Esophagus squamous epithelium (tissue), 5 donors: ENCODE measurements at regions not wholly inside any gene's neighbourhood (a gene's known extent, or its start where the extent isn't known, plus 50 kb on each side); places are given as distances from the start of the nearest gene placed in this dataset.

Experiments
- DNase-seq: peaks from one replicate; lab custom pipeline; 2025; lab: John Stamatoyannopoulos, UW
- H3K27ac ChIP-seq, 4 donors: fragments of 200-600 bp; sonication (generic); one replicate each; pipeline ENCODE4 v1.5.1; 2016 to 2019; ENCODE audit warnings: mild to moderate bottlenecking in 1 of 4
- H3K27me3 ChIP-seq, 4 donors: fragments of 200-600 bp; sonication (generic); 1 replicate in 3 of 4; 2 replicates in 1 of 4; pipeline versions ENCODE4 v1.5.1 to v1.6.0; 2017 to 2021; ENCODE audit warnings: antibody characterized with exemption in 1 of 4
- H3K36me3 ChIP-seq, 3 donors: fragments of 200-600 bp; sonication (generic); one replicate each; pipeline ENCODE4 v1.5.1; 2016 to 2019
- H3K4me1 ChIP-seq, 3 donors: fragments of 200-600 bp; sonication (generic); one replicate each; pipeline ENCODE4 v1.5.1; 2017 to 2019
- H3K4me3 ChIP-seq, 4 donors: fragments of 200-600 bp; sonication (generic); 1 replicate in 3 of 4; 2 replicates in 1 of 4; pipeline ENCODE4 v1.5.1; 2016 to 2019; ENCODE audit warnings: mild to moderate bottlenecking in 2 of 4, moderate library complexity in 1 of 4
- H3K9me3 ChIP-seq, 3 donors: fragments of 200-600 bp; sonication (generic); one replicate each; pipeline ENCODE4 v1.5.1; 2016 to 2019
- POLR2A ChIP-seq, 4 donors: fragments of 450-650 bp; IDR thresholded peaks; one replicate each; pipeline ENCODE4 v1.6.1; 2017; ENCODE audit warnings: antibody characterized with exemption in 4 of 4, mild to moderate bottlenecking in 4 of 4, moderate library complexity in 3 of 4
- WGBS, 2 donors: methylation state at CpG; one replicate each; pipeline ENCODE4 v1.1.5; 2018; 5-methylcytosine and 5-hydroxymethylcytosine counted together
- intact Hi-C: fragments of 100-400 bp; cut with DNase I; formaldehyde crosslinking; loops from one replicate; pipeline ENCODE4 v1.15.0; 2022
- TF ChIP-seq, protein P1 (sequence below), 6 experiments: fragments of 450-650 bp in 4 of 6; fragments of 200-600 bp in 2 of 6; sonication (generic) in 2 of 6; IDR thresholded peaks; one replicate each; pipeline ENCODE4 v1.5.1; 2016 to 2019; ENCODE audit warnings: antibody characterized with exemption in 6 of 6, mild to moderate bottlenecking in 4 of 6, moderate library complexity in 4 of 6
- donor health status: DM: yes; HTN: yes; CAD: no.

DNA sequence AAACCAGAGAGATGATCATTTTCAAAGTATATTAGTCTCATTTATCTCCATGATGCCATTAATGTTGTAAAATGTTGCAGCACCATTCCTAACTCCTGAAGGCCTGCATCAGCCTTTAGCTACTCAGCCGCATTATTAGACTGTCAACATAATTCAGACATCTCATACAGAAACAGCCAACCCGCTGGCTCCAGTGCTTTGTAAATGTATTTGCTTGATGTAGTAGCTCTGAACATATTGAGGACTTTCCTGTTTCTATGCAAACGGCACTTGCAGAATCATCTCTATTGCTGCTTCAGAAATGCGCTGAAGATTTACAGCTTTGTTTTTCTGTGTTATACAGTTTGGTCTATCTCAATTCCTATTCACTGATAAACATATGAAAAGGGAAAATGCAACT lies 372.2 kb downstream of the DSEL start:
- no peaks in the 10 kb centered on the region for H3K4me1 ChIP-seq
- no peaks in the 10 kb centered on the region for H3K36me3 ChIP-seq
- DNase-seq: no peak
- no peaks in the 10 kb centered on the region for H3K9me3 ChIP-seq
- TF ChIP-seq POLR2A (IDR thresholded peaks at IDR 0.05): no peak
- TF ChIP-seq, protein P1, sequence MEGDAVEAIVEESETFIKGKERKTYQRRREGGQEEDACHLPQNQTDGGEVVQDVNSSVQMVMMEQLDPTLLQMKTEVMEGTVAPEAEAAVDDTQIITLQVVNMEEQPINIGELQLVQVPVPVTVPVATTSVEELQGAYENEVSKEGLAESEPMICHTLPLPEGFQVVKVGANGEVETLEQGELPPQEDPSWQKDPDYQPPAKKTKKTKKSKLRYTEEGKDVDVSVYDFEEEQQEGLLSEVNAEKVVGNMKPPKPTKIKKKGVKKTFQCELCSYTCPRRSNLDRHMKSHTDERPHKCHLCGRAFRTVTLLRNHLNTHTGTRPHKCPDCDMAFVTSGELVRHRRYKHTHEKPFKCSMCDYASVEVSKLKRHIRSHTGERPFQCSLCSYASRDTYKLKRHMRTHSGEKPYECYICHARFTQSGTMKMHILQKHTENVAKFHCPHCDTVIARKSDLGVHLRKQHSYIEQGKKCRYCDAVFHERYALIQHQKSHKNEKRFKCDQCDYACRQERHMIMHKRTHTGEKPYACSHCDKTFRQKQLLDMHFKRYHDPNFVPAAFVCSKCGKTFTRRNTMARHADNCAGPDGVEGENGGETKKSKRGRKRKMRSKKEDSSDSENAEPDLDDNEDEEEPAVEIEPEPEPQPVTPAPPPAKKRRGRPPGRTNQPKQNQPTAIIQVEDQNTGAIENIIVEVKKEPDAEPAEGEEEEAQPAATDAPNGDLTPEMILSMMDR (IDR thresholded peaks at IDR 0.05): no peak
- no peak overlapping the region for H3K4me3 ChIP-seq
- H3K27me3 ChIP-seq: no peaks in the 10 kb centered on the region
- 79 to 87% methylated on average over 4 of the region's 4 CpGs for WGBS, 2 donors
- no peak overlapping the region for H3K27ac ChIP-seq
- intact Hi-C loops: no loop called here

DNA sequence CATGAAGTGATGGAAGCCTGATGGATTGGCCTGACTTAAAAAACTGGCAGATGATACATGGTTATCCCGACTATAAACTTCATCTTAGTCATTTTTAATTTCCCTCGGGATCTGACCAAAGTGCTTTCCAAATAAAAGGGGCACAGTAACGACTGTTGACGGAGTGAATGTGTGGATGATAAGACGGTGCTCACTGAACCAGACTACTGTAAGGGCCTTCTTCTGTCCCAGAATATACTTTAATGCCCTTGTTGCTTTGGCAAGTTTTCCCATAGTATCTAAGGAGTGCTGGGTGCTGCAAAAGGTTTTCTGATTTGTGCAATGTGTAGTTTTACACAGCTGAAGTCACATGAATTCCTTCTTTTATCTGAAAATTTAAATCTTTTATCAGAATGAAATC lies 373.5 kb downstream of the DSEL start:
- no peaks in the 10 kb centered on the region for H3K4me1 ChIP-seq
- no peak for TF ChIP-seq POLR2A (IDR thresholded peaks at IDR 0.05)
- TF ChIP-seq, protein P1 (IDR thresholded peaks at IDR 0.05): no peak
- no peaks in the 10 kb centered on the region for H3K27me3 ChIP-seq
- no peaks in the 10 kb centered on the region for H3K36me3 ChIP-seq
- WGBS, 2 donors: 58 to 64% methylated on average over 5 of the region's 5 CpGs
- H3K4me3 ChIP-seq: no peak overlapping the region
- intact Hi-C loops: no loop called here
- no peaks in the 10 kb centered on the region for H3K9me3 ChIP-seq
- no peak overlapping the region for H3K27ac ChIP-seq
- no peak for DNase-seq

DNA sequence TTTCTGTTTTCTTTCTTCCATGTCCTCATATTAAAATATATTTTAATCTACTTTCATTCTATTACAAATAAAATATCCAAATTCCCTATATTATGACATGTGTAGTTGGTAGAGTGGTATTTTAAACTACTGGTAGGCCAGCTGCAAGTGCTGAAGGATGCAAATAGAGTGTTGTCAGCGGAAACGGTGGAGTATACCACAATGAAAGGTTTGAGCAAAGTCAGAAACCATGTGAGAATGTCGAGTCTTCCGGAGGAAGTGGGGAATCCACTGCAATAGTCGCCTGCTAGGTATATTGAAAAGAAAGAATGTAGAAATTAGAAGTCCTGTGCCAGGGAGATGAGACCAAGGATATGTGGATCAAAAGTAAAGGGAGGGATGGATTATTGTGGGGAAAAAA lies 373.9 kb downstream of the DSEL start:
- WGBS, 2 donors: 65 to 69% methylated on average over 5 of the region's 5 CpGs
- no peaks in the 10 kb centered on the region for H3K9me3 ChIP-seq
- intact Hi-C loops: no loop called here
- no peaks in the 10 kb centered on the region for H3K36me3 ChIP-seq
- TF ChIP-seq, protein P1 (IDR thresholded peaks at IDR 0.05): no peak
- no peak for TF ChIP-seq POLR2A (IDR thresholded peaks at IDR 0.05)
- no peak for DNase-seq
- H3K27me3 ChIP-seq: no peaks in the 10 kb centered on the region
- no peak overlapping the region for H3K27ac ChIP-seq
- H3K4me1 ChIP-seq: no peaks in the 10 kb centered on the region
- no peak overlapping the region for H3K4me3 ChIP-seq

DNA sequence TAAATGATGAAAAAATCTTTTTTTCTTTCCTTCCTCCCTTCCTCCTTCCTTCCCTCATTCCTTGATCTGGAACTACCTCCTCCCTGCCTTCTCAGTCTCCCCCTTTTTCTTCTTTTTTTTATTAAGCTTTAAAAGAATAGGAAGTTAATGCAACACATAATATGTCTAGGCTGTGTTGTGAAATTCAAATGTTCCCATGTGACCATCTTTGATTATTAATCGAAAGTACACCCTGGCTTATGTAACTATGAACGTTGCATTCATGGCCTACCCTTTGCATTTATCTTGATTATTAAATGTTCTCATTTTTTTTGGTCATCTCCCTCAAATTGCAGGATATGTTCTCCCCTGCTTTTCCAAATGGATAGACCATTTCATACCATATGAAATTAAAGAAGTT lies 376.0 kb downstream of the DSEL start:
- no peak overlapping the region for H3K4me3 ChIP-seq
- H3K27me3 ChIP-seq: no peaks in the 10 kb centered on the region
- H3K4me1 ChIP-seq: no peaks in the 10 kb centered on the region
- H3K27ac ChIP-seq: no peak overlapping the region
- 63 to 83% methylated on average over 2 of the region's 2 CpGs for WGBS, 2 donors
- intact Hi-C loops: no loop called here
- no peaks in the 10 kb centered on the region for H3K36me3 ChIP-seq
- no peak for DNase-seq
- H3K9me3 ChIP-seq: no peaks in the 10 kb centered on the region
- no peak for TF ChIP-seq POLR2A (IDR thresholded peaks at IDR 0.05)
- TF ChIP-seq, protein P1 (IDR thresholded peaks at IDR 0.05): no peak

DNA sequence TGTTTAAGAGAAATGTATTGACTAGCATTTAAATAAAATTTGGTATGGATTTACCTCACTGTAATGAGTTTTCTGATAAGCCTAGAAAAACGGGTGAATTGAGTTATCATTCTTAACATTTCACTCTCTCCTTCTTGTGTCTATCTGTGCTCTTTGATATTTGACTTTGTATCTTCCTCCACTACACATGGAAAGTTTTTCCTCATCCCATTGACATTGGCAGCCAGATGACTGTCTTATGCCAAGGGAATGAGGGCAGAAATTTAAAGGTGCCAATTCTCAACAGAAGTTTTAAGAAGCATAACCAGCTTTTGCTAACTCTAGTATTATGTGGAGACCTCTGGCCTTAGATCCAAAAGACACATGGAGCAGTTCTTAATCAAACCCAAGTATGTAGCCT lies 376.6 kb downstream of the DSEL start:
- no peaks in the 10 kb centered on the region for H3K36me3 ChIP-seq
- no peak overlapping the region for H3K4me3 ChIP-seq
- no peak for TF ChIP-seq POLR2A (IDR thresholded peaks at IDR 0.05)
- TF ChIP-seq, protein P1 (IDR thresholded peaks at IDR 0.05): no peak
- H3K4me1 ChIP-seq: no peaks in the 10 kb centered on the region
- 40 to 54% methylated on average over 1 of the region's 1 CpG for WGBS, 2 donors
- H3K27me3 ChIP-seq: no peaks in the 10 kb centered on the region
- intact Hi-C loops: no loop called here
- DNase-seq: no peak
- no peaks in the 10 kb centered on the region for H3K9me3 ChIP-seq
- no peak overlapping the region for H3K27ac ChIP-seq
